T-helper 2 cell treated with Interferon-gamma antibody and Interleukin-4, amounts not matched to agents 100 ng/mL and 5 ng/mL, for 36 hours (primary cell): ENCODE measurements at regions not wholly inside any gene's neighbourhood (a gene's known extent, or its start where the extent isn't known, plus 50 kb on each side); places are given as distances from the start of the nearest gene placed in this dataset.

Source experiments
- intact Hi-C: fragments of 100-400 bp; cut with micrococcal nuclease; formaldehyde crosslinking; loops from one replicate; pipeline ENCODE4 v1.15.1; 2023

DNA sequence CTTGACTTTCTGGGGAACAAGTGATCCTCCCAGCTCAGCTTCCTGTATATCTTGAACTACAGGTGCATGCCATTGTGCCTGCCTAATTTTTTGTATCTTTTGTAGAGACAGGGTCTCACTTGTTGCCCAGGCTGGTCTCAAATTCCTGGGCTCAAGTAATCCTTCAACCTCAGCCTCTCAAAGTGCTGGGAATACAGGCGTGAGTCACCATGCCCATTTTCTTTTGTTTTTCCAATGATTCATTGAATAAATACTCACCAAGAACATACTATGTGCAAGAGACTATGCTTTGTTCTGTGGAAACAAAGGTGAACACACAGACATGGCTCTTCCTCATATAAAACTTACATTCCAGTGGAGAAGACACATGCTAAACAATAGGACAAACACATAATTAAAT is 407.8 kb upstream of the DAB1 start:
- intact Hi-C loops, result no loop called here

DNA sequence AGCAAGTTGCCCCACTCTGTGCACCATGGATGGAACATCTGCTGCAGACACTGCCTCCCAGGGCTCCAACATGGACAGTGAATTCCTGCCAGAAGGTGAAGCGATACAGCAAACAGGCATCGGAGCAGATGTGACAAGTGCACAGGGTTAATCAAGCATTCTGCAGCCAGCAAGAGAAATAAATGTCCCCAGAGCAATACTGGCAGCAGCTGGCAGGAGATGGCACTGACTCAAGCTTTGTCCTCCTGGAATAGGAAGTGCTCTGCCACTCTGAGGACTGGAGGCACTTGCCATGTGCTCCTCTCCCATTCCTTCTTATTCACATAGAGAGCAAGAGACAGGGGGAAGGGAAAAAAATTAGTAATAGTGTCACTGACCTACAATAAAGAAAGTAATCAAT is 402.7 kb upstream of the DAB1 start:
- intact Hi-C loops, result no loop called here

DNA sequence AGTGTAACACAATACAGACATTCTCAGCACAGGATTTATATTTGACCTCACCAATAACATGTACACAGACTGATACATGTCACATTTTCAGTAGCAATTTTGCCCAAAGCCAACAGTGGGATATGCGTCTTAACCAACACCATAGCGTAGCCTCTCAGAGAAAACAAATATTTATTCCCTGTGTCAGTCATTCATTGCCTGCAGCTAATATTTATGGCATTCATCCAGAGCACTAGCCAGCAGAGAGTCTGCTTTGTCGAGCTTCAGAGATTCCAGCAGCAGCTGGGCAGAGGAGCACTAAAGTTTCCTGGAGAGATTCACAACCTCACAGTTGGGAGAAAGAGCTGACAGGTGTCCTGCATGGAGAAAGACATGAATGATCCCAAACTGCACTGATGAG is 400.7 kb upstream of the DAB1 start:
- intact Hi-C loops, result no loop called here

DNA sequence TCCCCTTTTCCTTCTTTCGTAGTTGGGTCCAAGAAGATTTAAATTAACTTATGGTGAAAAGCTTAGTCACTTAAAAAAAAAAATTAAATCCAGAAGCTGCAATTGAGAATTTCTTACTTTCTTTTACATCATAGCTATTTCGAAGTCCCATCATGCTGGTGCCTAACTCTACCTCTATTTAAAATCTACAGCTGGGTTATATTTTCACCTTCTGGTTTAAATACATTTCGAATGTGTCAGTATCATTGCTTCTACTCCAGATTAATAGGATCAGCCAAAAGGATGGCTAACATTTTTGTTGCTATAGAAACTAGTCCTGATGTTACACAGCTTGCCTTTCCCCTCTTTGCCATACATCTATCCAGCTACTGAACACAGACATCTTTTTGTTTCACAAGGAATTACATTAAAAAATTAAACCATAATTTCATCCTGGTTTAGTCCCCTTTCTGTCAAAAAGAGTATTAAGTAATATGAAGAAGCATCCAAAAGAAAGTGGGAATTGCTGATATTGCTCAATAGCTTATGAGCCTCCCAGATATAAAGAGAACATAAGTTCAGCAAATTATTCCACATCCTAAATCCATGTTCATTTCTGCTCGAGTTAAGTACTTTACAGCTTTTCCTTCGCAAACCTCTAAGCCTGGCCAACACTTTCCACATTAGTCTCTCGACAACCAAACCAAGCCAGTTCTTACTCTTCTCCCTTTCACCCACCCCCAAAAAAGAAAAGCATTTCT is 396.7 kb upstream of the DAB1 start:
- intact Hi-C loops, result no loop called here

DNA sequence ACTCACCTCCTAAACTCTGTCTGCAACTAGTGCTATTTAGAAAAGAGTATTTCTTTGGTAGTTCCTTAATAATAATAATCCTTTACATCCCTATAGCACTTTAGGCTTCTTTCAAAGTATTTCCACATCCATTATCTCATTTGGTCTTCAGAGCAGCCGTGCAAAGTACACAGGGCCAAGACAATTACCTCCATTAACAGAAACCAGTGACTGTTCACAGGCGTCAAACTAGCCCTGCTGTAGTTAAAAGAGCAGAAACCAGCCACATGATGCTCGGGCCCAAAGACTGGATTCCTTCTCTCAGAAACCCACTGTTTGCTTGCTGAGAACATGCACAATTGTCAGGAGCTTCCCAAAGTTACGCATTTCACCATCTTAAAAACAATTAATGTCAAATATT is 396.0 kb upstream of the DAB1 start:
- intact Hi-C loops, result no loop called here

DNA sequence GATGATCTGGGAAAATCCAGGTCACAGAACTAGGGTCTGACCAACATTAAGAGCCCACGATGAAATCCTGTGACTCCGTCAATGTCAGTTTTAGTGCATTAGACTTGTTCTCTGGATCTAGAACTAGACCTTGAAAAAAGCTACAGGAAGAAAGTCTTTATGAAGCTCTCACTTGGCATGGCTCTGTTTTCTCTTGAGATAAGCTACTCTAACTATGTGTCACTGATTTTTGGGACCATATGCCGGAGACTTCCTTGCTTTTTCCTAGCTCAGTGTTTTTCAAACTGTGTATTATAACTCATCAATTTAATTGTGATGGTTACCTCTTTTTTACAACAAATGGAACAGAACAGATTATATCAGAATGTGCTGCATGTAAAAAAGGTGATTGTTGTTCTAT is 379.7 kb upstream of the DAB1 start:
- intact Hi-C loops, result no loop called here

DNA sequence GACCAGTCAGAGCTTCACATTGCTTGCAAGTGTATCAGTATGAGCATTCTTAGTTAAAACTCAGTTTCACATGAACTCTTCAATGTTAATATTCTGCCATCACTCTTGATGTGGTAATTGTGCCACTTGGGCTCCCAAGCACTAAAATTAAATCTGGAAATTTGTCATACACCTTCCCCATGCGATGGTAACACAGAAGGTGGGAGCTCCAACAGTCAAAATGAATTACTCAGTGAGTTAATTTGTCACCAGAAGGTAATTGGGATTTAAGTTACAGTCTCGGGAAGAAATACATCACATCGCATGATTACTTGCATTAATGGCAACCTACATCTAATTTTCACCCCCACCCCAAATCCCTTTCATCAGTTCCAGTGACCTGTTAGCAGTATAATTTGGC is 376.5 kb upstream of the DAB1 start:
- intact Hi-C loops, result no loop called here

DNA sequence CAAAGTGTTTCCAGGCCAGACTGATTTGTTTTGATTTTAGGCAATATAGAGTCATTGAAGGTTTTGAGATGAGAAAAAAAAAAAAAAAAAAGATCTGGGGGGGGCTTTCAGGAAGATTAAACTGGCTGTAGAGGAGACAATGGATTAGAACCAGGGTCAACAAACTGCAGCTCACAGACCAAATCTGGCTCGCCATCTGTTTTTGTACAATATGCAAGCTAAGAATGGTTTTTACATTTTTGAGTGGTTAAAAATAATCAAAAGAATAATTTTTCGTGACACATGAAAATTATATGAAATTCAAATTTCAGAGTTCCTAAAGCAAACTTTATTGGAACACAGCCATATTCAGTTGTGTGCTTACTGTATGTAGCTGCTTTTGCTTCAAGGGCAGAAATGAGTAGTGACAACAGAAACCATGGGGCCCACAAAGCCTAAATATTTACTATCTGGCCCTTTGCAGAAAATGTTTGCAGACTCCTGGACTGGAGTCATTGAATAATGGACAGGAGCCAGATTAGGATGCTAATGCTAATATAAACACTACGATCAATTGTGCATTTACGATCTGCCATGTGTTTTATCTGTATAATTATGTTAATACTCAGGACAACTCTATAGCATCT is 375.7 kb upstream of the DAB1 start:
- intact Hi-C loops, result no loop called here

DNA sequence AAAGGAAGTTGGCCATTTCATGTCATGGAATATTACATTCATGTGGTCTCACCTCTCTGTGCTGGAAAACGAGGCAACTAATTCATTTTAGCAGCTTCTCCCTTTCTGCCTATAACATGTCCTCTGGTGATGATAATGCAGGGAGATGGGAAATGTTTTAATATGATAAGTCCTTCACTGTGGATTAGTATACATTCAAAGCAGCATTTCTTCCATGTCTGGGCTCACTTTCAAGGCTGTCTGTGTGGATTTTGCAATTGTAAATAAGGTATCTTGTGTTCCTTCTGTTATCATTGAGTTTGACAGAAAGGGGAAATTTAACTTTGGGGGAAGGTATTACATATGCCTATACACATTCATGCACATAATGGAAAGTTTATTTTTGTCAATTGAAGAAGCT is 374.7 kb upstream of the DAB1 start:
- intact Hi-C loops, result no loop called here

DNA sequence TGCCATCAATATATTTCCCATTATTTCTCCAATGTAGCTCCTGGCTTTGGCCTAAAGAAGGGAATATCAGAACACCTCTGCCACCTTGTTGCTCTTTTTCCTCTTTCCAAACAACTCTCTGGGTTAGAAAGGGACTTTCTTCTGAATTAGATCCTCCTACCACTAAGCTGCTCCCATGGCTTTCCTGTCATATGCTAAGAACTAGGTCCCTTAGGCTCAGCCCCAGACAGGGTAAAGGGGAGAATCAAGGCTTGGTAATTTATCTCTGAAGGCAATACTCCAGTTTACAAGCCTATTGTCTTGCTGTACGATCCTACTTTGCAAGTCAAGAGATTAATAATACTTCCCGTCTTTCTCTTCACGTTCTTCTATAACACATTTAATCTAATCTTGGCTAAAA is 373.2 kb upstream of the DAB1 start:
- intact Hi-C loops, result no loop called here

DNA sequence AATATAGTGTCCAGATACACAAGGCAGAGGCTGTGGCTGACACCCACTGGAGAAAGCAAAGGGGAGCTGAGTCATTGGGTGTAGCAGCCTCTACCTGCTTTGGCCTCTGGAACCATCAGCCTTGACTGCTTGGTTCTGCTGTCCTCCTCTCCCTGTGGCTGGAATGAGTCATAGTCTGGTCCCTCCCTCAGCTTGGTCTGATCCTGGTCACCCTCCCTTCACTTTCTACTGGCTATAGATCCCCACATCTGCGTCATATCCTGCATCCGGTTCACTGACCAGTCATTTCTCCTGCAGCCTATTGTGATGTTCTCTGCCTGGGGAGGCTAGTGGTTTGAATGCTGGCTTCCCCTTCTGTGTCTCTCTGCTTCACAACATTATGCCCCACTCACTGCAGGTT is 372.8 kb upstream of the DAB1 start:
- intact Hi-C loops, result no loop called here

DNA sequence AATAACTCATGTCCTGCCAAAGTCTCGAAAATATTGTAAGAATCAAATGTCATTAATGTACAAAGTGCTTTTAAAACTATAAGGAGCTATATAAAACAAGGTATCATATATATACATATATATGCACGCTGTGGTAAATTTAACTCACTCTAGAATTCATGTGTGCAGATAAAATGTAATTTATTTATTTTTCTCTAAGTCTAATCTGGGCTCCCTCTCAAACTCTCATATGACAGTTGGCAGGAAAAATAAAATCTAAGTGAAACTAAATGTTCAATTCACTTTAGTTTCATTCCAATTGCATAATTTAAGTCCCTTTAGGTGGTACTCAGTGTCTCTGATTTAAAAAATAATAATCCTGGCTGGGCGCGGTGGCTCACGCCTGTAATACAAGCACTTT is 372.0 kb upstream of the DAB1 start:
- intact Hi-C loops, result no loop called here

DNA sequence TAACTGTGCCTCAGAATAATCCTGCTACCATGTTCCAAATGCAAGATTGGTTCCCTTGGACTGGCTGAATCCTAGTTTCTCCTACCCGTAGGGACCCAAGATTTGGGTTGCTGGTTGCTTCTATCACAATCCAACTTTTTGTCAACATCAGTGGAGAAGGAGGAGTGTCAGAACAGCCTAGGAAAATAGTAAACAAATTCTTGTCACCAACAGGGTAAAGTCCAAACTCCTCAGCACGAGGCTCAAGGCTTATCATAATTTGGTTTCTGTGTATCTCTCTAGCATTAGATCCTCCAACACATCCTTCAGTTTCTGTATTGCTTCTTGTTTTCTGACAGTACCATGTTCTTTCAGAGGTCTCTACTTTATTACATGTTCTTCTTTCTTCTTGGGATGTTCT is 370.2 kb upstream of the DAB1 start:
- intact Hi-C loops, result no loop called here

DNA sequence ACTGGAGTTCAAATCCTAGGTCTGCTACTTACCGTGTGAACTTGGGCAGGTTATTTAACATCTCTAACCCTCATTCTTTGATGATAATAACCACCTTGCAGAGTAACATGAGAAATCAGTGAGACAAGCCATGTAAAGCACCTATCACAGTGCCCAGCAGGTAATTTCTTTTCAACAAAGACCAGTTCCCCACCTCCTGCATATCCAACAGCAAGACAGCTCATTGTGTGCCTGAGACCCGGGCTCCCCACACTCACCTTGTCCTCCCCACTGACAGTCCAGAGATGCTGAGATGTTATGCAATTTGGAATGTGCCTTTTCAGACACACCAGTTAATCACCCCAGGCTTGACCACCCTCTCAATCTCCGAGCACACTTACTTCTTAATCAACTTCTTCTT is 367.6 kb upstream of the DAB1 start:
- intact Hi-C loops, result no loop called here

DNA sequence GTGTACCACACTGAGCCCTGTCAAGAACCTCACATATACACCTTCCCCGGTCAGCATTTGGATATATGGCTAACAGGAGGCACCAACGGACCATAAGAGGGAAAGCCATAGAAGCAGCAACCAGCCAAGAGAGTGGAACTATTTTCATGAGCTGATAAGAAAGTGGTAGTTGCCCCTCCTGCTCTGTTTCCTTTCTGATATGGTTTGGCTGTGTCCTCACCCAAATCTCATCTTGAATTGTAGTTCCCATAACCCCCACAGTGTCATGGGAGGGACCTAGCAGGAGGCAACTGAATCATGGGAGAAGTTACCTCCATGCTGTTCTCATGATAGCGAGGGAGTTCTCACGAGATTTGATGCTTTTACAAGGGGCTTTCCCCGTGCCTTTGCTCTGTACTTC is 366.1 kb upstream of the DAB1 start:
- intact Hi-C loops, result no loop called here

DNA sequence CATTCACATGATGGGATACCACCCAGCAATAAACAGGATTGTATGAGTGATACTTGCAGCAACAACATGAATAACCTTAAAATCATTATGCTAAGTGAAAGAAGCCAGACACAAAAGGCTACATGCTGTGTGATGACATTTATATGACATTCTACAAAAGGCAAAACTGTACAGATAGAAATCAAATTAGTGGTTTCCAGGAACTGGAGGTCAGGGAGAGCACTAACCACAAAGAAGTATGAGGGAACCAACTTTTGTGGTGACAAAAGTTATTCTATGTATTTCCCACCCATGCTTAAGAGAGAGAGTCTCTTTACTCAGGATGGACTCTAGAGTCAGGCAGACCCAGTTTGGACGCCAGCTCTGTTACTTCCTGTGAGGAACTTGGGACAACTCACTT is 364.5 kb upstream of the DAB1 start:
- intact Hi-C loops, result no loop called here

DNA sequence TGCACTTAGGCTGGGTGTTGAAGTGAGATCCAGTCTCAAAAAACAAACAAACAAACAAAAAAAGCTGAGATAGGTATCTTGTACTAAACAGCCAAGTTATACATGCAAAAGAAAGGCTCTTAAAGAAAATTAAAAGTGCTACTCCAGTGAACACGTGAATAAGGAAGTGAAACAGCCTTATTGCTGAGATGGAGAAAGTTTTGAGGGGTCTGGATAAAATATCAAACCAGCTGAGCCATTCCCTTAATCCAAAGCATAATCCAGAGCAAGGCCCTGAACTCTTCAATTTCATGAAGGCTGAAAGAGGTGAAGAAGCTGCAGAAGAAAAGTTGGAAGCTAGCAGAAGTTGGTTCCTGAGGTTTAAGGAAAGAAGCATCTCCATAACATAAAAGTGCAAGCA is 360.5 kb upstream of the DAB1 start:
- intact Hi-C loops, result no loop called here

DNA sequence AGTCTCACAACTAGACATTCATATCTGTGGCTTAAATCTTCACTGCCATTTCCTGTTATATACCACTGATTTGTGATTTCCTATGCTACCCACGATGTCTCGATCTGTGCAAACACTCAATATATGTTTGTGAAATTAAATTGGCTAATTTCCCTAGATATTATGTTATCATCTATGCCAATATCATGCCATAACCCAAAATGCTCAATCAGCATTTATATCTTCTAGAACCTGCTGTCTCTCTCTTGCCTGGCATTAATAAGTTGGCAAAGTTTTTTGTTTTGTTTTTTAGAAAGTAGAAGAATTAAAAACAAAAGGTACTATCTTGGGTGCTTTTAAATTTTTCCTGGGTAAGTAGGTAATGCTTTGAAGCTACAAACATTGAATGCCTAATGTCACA is 358.5 kb upstream of the DAB1 start:
- intact Hi-C loops, result no loop called here

DNA sequence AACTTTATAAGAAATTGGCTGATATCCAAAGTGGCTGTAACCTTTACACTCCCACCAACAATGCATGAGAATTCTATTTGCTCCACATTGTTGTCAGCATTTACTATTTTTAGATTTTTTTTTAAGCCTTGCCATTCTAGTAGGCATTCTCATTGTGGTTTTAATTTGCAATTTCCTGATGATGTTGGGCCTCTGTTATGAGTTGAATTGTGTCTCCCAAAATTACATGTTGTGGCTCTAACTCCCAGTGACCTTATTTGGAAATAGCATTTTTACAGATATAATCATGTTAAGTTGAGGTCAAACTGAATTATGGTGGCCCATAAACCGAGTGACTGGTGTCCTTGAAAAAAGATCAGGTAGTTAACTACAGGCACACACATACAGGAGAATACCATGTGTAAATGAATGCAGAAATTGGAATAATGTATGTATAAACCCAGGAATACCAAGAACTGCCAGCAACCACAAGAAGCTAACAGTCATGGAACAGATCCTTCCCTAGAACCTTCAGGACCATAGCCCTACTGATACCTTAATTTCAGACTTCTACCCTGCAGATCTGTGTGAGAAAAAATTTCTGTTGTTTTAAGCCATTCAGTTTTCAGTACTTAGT is 348.8 kb upstream of the DAB1 start:
- intact Hi-C loops, result no loop called here

DNA sequence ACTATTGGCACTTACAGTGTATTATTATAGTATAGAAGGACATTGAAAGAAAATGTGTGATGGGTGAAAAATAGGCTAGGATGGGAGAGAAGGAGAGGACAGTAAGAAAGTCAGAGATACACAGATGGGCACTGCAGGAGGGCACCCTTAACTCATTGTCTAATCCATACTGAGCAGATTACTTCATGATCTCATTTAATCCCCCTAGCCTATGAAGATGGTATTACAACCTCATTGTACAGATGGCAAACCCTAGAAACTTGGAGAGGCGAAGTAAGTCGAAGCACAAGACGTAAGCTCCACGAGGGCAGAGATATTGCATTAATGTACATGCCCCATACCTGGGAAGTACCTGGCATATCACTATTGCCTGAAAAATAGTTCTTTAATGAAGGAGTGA is 346.9 kb upstream of the DAB1 start:
- intact Hi-C loops, result no loop called here

DNA sequence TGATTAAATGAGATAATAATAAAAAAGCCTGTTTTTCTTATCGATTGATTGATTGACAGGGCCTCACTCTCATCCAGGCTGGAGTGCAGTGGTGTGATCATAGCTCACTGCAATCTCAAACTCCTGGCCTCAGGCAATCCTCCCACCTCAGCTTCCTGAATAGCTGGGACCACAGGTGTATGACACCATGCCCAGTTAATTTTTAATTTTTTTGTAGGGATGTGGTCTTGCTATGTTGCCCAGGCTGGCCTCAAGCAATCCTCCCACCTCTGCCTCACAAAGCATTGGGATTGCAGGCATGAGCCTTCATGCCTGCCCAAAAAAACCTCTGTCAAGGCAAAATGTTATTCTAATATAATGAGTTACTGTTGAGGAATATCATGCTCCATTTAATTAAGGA is 346.4 kb upstream of the DAB1 start:
- intact Hi-C loops, result no loop called here

DNA sequence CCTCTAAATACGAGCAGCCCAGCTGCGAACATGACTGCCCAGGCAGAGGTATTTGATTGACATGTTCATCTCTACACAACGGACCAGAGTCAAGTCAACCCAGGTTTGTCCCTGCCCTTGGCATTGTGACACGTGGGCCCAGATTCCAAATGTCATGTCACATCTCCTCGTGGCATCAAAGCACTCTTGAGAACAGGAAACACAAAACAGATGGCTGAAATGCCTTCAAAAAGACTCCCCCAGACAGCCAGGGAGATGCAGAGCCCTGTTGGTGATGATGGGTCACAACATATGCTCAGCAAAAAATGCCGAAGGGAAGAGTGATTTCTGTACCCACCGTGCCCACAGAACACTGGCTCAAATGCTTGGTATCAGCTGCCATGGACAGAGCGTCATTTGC is 337.8 kb upstream of the DAB1 start:
- intact Hi-C loops, result no loop called here

DNA sequence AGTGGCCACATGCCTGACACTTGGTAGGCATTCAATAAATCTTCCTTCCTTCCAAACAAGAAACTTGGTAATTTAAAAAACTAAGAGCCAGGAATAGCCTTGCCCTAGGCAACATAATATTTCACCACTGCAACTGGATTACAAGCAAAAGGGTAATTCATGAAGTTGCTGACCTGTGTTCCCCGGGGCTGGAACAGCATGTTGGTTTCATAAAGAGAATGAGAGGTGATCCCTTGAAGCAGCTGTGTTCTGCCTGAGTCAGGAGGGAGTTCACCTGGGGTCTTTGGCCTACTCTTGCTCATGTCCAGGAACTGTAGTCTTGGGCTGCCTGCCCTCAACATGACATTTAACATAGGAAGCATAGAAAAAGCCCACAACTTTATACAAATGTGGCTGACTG is 329.0 kb upstream of the DAB1 start:
- intact Hi-C loops, result no loop called here
